ENCODE measurements at regions not wholly inside any gene's neighbourhood (a gene's known extent, or its start where the extent isn't known, plus 50 kb on each side); places are given as distances from the start of the nearest gene placed in this dataset.

GRCh38 chr3:191566469-191566868 lies 105.5 kb downstream of the PYDC2 start:
- H3K27ac ChIP-seq (ENCODE audit: low read depth in 1 of 2, low read length in 2 of 2) = no peak overlapping the region
- H3K36me3 ChIP-seq (ENCODE audit: control insufficient read depth in 4 of 4, insufficient read depth in 3 of 4, low read depth in 1 of 4, low read length in 3 of 4) = no peaks in the 10 kb centered on the region
- TF ChIP-seq RAD21 (IDR thresholded peaks at IDR 0.05) (no peak), RXRA (IDR thresholded peaks at IDR 0.05) (no peak), GABPA (IDR thresholded peaks at IDR 0.05 in 1 of 2, conservative IDR thresholded peaks at IDR 0.05 in 1 of 2) (no peak), HNF4A (conservative IDR thresholded peaks at IDR 0.05) (no peak), FOXA2 (IDR thresholded peaks at IDR 0.05) (no peak)
- TF ChIP-seq, protein P1, sequence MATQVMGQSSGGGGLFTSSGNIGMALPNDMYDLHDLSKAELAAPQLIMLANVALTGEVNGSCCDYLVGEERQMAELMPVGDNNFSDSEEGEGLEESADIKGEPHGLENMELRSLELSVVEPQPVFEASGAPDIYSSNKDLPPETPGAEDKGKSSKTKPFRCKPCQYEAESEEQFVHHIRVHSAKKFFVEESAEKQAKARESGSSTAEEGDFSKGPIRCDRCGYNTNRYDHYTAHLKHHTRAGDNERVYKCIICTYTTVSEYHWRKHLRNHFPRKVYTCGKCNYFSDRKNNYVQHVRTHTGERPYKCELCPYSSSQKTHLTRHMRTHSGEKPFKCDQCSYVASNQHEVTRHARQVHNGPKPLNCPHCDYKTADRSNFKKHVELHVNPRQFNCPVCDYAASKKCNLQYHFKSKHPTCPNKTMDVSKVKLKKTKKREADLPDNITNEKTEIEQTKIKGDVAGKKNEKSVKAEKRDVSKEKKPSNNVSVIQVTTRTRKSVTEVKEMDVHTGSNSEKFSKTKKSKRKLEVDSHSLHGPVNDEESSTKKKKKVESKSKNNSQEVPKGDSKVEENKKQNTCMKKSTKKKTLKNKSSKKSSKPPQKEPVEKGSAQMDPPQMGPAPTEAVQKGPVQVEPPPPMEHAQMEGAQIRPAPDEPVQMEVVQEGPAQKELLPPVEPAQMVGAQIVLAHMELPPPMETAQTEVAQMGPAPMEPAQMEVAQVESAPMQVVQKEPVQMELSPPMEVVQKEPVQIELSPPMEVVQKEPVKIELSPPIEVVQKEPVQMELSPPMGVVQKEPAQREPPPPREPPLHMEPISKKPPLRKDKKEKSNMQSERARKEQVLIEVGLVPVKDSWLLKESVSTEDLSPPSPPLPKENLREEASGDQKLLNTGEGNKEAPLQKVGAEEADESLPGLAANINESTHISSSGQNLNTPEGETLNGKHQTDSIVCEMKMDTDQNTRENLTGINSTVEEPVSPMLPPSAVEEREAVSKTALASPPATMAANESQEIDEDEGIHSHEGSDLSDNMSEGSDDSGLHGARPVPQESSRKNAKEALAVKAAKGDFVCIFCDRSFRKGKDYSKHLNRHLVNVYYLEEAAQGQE (IDR thresholded peaks at IDR 0.05) = no peak
- H3K4me3 ChIP-seq (ENCODE audit: low read depth in 1 of 3, low read length in 3 of 3) = no peak overlapping the region
- DNase-seq (ENCODE audit: low spot score) = no peak
- no peak overlapping the region for H3K9ac ChIP-seq (ENCODE audit: low read depth in 1 of 2, low read length in 2 of 2)
- no peaks in the 10 kb centered on the region for H3K4me1 ChIP-seq (ENCODE audit: control insufficient read depth in 4 of 4, insufficient read depth in 4 of 4, low read length in 3 of 4)
- H3K27me3 ChIP-seq (ENCODE audit: control insufficient read depth in 4 of 4, insufficient read depth in 4 of 4, low read length in 3 of 4) = peaks cover 0 to 3% (median 0%) of the 10 kb centered on the region in 4 donors
- WGBS = 65% methylated on average over 1 of the region's 1 CpG
- H3K9me3 ChIP-seq (ENCODE audit: control insufficient read depth in 4 of 4, low read length in 3 of 4) = no peaks in the 10 kb centered on the region

GRCh38 chr3:191568206-191568605 lies 107.2 kb downstream of the PYDC2 start:
- Histone ChIP-seq H3K4me1 (ENCODE audit: control insufficient read depth in 4 of 4, insufficient read depth in 4 of 4, low read length in 3 of 4) (no peaks in the 10 kb centered on the region), H3K27ac (ENCODE audit: low read depth in 1 of 2, low read length in 2 of 2) (no peak overlapping the region), H3K4me3 (ENCODE audit: low read depth in 1 of 3, low read length in 3 of 3) (no peak overlapping the region), H3K9me3 (ENCODE audit: control insufficient read depth in 4 of 4, low read length in 3 of 4) (no peaks in the 10 kb centered on the region), H3K36me3 (ENCODE audit: control insufficient read depth in 4 of 4, insufficient read depth in 3 of 4, low read depth in 1 of 4, low read length in 3 of 4) (no peaks in the 10 kb centered on the region), H3K9ac (ENCODE audit: low read depth in 1 of 2, low read length in 2 of 2) (no peak overlapping the region), H3K27me3 (ENCODE audit: control insufficient read depth in 4 of 4, insufficient read depth in 4 of 4, low read length in 3 of 4) (peaks cover 0 to 3% (median 0%) of the 10 kb centered on the region in 4 donors)
- no peak for DNase-seq (ENCODE audit: low spot score)
- WGBS = 89% methylated on average over 7 of the region's 7 CpGs
- no peak for TF ChIP-seq YY1 (IDR thresholded peaks at IDR 0.05)
- TF ChIP-seq EGR1 (IDR thresholded peaks at IDR 0.05; ENCODE audit: low read depth in 2 of 2) = no peak
- TF ChIP-seq RAD21 (IDR thresholded peaks at IDR 0.05) = no peak
- no peak for TF ChIP-seq HNF4A (conservative IDR thresholded peaks at IDR 0.05)
- TF ChIP-seq NR2F2 (IDR thresholded peaks at IDR 0.05) = no peak
- TF ChIP-seq, protein P2, sequence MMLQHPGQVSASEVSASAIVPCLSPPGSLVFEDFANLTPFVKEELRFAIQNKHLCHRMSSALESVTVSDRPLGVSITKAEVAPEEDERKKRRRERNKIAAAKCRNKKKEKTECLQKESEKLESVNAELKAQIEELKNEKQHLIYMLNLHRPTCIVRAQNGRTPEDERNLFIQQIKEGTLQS (IDR thresholded peaks at IDR 0.05) = no peak
- no peak for TF ChIP-seq MAX (IDR thresholded peaks at IDR 0.05)
- no peak for TF ChIP-seq ZBTB33 (IDR thresholded peaks at IDR 0.05)
- no peak for TF ChIP-seq FOXA2 (IDR thresholded peaks at IDR 0.05)
- TF ChIP-seq TAF1 (conservative IDR thresholded peaks at IDR 0.05) = no peak
- TF ChIP-seq, protein P1 (IDR thresholded peaks at IDR 0.05) = no peak
- TF ChIP-seq FOXA1 (IDR thresholded peaks at IDR 0.05) = no peak
- no peak for TF ChIP-seq JUND (IDR thresholded peaks at IDR 0.05)
- TF ChIP-seq, protein P3, sequence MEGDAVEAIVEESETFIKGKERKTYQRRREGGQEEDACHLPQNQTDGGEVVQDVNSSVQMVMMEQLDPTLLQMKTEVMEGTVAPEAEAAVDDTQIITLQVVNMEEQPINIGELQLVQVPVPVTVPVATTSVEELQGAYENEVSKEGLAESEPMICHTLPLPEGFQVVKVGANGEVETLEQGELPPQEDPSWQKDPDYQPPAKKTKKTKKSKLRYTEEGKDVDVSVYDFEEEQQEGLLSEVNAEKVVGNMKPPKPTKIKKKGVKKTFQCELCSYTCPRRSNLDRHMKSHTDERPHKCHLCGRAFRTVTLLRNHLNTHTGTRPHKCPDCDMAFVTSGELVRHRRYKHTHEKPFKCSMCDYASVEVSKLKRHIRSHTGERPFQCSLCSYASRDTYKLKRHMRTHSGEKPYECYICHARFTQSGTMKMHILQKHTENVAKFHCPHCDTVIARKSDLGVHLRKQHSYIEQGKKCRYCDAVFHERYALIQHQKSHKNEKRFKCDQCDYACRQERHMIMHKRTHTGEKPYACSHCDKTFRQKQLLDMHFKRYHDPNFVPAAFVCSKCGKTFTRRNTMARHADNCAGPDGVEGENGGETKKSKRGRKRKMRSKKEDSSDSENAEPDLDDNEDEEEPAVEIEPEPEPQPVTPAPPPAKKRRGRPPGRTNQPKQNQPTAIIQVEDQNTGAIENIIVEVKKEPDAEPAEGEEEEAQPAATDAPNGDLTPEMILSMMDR (IDR thresholded peaks at IDR 0.05; ENCODE audit: low read depth, low read length, missing input control) = no peak

All from liver (tissue), 8 donors.